Heart left ventricle (tissue), 13 donors: ENCODE measurements at regions not wholly inside any gene's neighbourhood (a gene's known extent, or its start where the extent isn't known, plus 50 kb on each side); places are given as distances from the start of the nearest gene placed in this dataset.

Source experiments
- POLR2A ChIP-seq, 2 donors: fragments of 450-650 bp; IDR thresholded peaks; one replicate each; pipeline ENCODE4 v1.6.1; 2017; ENCODE audit warnings: antibody characterized with exemption in 2 of 2, mild to moderate bottlenecking in 2 of 2, moderate library complexity in 2 of 2
- TF ChIP-seq, protein P1 (sequence below), 12 donors: fragments of 200-600 bp; sonication (generic) in 4 of 12; IDR thresholded peaks; one replicate each; pipeline versions ENCODE4 v1.5.0 to v1.8.0; 2018 to 2022; ENCODE audit warnings: antibody characterized with exemption in 12 of 12, mild to moderate bottlenecking in 5 of 12
- donor health status: ischemic (EF 13 %, LVEDD 7.1; RV severe dilation, severe dysfunction).
- donor health status: DM: no; HTN: yes; CAD: no.
- donor health status: DM: no; HTN: no; CAD: no.
- donor health status: ischemic (EF 25% LVEDD 6.9; RV normal size, moderate dysfunction).
- donor health status: ischemic (EF 25% LVEDD 5.7; RV mildly dilated, moderate dysfunction).
- donor health status: ischemic (EF 35%, LVEDD 5.7; RV mildly dilated, moderate dysfunction).
- donor health status: nonischemic (EF 11% LVEDD 7.7; RV severe dilation, severe dysfunction).
- donor health status: DM: yes; HTN: yes; CAD: no.
- donor health status: PGD.
- donor health status: ischemic (EF 29% LVEDD 5.4; RV normal size, mild dysfunction).
- donor health status: nonischemic (EF 23%, LVEDD 6.1; RV moderate dilation, normal function).

DNA sequence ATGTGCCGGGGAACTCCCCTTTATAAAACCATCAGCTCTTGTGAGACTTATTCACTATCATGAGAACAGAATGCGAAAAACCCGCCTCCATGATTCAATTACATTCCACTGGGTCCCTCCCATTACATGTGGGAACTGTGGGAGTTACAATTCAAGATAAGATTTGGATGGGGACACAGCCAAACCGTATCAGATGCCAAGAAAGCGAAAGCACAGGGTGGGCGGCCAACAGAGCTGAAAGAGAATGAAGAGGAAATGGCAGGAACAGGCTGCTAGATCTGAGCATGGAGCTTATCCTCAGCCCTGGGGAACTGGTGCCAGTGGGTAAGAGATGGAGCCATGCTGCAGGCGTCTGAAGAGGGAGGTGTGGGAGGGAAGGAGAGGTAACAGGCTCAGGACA is 117.7 kb upstream of the PNPLA4 start:
- TF ChIP-seq, protein P1, sequence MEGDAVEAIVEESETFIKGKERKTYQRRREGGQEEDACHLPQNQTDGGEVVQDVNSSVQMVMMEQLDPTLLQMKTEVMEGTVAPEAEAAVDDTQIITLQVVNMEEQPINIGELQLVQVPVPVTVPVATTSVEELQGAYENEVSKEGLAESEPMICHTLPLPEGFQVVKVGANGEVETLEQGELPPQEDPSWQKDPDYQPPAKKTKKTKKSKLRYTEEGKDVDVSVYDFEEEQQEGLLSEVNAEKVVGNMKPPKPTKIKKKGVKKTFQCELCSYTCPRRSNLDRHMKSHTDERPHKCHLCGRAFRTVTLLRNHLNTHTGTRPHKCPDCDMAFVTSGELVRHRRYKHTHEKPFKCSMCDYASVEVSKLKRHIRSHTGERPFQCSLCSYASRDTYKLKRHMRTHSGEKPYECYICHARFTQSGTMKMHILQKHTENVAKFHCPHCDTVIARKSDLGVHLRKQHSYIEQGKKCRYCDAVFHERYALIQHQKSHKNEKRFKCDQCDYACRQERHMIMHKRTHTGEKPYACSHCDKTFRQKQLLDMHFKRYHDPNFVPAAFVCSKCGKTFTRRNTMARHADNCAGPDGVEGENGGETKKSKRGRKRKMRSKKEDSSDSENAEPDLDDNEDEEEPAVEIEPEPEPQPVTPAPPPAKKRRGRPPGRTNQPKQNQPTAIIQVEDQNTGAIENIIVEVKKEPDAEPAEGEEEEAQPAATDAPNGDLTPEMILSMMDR (IDR thresholded peaks at IDR 0.05): no peak
- TF ChIP-seq POLR2A (IDR thresholded peaks at IDR 0.05): no peak
